ENCODE measurements at regions not wholly inside any gene's neighbourhood (a gene's known extent, or its start where the extent isn't known, plus 50 kb on each side); places are given as distances from the start of the nearest gene placed in this dataset.
A peak's percentile ranks its signal among the peaks of the same experiment; 100 is the strongest.

DNA sequence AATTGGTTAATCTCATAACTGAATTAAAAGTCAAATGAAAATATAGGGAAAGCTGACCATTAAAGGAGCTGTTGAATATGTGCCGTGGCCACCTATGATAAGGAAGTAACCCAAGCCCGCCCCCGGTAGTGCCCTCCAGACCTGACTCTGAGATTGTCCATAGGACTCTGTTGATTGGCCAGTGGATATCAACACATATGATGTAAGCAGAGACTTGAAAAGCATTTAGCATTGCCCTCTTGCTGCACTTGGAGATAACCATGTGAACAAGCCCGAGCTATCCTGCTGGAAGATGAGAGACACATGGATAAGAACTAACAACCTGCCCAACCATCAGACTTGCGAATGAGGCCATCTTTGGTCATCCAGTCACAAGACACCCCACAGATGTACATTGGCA, 83.2 kb downstream of the LINC00237 start (continued):
- TF ChIP-seq, protein P1, sequence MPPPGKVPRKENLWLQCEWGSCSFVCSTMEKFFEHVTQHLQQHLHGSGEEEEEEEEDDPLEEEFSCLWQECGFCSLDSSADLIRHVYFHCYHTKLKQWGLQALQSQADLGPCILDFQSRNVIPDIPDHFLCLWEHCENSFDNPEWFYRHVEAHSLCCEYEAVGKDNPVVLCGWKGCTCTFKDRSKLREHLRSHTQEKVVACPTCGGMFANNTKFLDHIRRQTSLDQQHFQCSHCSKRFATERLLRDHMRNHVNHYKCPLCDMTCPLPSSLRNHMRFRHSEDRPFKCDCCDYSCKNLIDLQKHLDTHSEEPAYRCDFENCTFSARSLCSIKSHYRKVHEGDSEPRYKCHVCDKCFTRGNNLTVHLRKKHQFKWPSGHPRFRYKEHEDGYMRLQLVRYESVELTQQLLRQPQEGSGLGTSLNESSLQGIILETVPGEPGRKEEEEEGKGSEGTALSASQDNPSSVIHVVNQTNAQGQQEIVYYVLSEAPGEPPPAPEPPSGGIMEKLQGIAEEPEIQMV (tag; conservative IDR thresholded peaks at IDR 0.05; ENCODE audit: low read depth) = no peak
- peak; percentile 85 for TF ChIP-seq CBFA2T3 (IDR thresholded peaks at IDR 0.05)
- TF ChIP-seq GATAD2B (IDR thresholded peaks at IDR 0.05; ENCODE audit: borderline replicate concordance) = no peak
- no peak for TF ChIP-seq XRCC5 (IDR thresholded peaks at IDR 0.05; ENCODE audit: low read depth, low read length)
- TF ChIP-seq NCOA4 (IDR thresholded peaks at IDR 0.05; ENCODE audit: partially characterized antibody) = no peak
- no peak for TF ChIP-seq FOXK2 (conservative IDR thresholded peaks at IDR 0.05 in 1 of 2, IDR thresholded peaks at IDR 0.05 in 1 of 2; ENCODE audit: low read depth in 2 of 2)
- peak; percentile 55 for TF ChIP-seq DPF2 (IDR thresholded peaks at IDR 0.05)
- no peak for TF ChIP-seq RBM25 (IDR thresholded peaks at IDR 0.05; ENCODE audit: low read depth, low read length, severe bottlenecking)
- no peak for TF ChIP-seq TBL1XR1 (IDR thresholded peaks at IDR 0.05; ENCODE audit: low read length in 2 of 2)
- TF ChIP-seq CCAR2 (IDR thresholded peaks at IDR 0.05; ENCODE audit: low read depth, low read length) = no peak
- no peak for TF ChIP-seq POLR2H (tag; IDR thresholded peaks at IDR 0.05; ENCODE audit: low read depth)
- TF ChIP-seq, protein P2, sequence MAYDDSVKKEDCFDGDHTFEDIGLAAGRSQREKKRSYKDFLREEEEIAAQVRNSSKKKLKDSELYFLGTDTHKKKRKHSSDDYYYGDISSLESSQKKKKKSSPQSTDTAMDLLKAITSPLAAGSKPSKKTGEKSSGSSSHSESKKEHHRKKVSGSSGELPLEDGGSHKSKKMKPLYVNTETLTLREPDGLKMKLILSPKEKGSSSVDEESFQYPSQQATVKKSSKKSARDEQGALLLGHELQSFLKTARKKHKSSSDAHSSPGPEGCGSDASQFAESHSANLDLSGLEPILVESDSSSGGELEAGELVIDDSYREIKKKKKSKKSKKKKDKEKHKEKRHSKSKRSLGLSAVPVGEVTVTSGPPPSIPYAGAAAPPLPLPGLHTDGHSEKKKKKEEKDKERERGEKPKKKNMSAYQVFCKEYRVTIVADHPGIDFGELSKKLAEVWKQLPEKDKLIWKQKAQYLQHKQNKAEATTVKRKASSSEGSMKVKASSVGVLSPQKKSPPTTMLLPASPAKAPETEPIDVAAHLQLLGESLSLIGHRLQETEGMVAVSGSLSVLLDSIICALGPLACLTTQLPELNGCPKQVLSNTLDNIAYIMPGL (CRISPR knock-in tag; IDR thresholded peaks at IDR 0.05) = no peak
- TF ChIP-seq, protein P3, sequence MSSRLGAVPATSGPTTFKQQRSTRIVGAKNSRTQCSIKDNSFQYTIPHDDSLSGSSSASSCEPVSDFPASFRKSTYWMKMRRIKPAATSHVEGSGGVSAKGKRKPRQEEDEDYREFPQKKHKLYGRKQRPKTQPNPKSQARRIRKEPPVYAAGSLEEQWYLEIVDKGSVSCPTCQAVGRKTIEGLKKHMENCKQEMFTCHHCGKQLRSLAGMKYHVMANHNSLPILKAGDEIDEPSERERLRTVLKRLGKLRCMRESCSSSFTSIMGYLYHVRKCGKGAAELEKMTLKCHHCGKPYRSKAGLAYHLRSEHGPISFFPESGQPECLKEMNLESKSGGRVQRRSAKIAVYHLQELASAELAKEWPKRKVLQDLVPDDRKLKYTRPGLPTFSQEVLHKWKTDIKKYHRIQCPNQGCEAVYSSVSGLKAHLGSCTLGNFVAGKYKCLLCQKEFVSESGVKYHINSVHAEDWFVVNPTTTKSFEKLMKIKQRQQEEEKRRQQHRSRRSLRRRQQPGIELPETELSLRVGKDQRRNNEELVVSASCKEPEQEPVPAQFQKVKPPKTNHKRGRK (tag; IDR thresholded peaks at IDR 0.05) = no peak
- TF ChIP-seq, protein P4, sequence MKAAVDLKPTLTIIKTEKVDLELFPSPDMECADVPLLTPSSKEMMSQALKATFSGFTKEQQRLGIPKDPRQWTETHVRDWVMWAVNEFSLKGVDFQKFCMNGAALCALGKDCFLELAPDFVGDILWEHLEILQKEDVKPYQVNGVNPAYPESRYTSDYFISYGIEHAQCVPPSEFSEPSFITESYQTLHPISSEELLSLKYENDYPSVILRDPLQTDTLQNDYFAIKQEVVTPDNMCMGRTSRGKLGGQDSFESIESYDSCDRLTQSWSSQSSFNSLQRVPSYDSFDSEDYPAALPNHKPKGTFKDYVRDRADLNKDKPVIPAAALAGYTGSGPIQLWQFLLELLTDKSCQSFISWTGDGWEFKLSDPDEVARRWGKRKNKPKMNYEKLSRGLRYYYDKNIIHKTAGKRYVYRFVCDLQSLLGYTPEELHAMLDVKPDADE (conservative IDR thresholded peaks at IDR 0.05; ENCODE audit: control insufficient read depth, low read depth, low read length) = no peak
- TF ChIP-seq HDAC3 (IDR thresholded peaks at IDR 0.05; ENCODE audit: borderline replicate concordance, partially characterized antibody) = no peak
- TF ChIP-seq POLR2B (IDR thresholded peaks at IDR 0.05; ENCODE audit: low read depth, partially characterized antibody) = no peak
- TF ChIP-seq EP400 (IDR thresholded peaks at IDR 0.05) = no peak
- TF ChIP-seq, protein P5, sequence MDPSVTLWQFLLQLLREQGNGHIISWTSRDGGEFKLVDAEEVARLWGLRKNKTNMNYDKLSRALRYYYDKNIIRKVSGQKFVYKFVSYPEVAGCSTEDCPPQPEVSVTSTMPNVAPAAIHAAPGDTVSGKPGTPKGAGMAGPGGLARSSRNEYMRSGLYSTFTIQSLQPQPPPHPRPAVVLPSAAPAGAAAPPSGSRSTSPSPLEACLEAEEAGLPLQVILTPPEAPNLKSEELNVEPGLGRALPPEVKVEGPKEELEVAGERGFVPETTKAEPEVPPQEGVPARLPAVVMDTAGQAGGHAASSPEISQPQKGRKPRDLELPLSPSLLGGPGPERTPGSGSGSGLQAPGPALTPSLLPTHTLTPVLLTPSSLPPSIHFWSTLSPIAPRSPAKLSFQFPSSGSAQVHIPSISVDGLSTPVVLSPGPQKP (CRISPR knock-in tag; IDR thresholded peaks at IDR 0.05) = no peak
- no peak for TF ChIP-seq SNIP1 (IDR thresholded peaks at IDR 0.05; ENCODE audit: low read depth)
- no peak for TF ChIP-seq PHF21A (IDR thresholded peaks at IDR 0.05; ENCODE audit: borderline replicate concordance, low read depth)
- TF ChIP-seq TCF7 (IDR thresholded peaks at IDR 0.05; ENCODE audit: borderline replicate concordance) = no peak

Measured in K562 (cell line).